ENCODE measurements at regions not wholly inside any gene's neighbourhood (a gene's known extent, or its start where the extent isn't known, plus 50 kb on each side); places are given as distances from the start of the nearest gene placed in this dataset.
"Not testable (repeated sequence)": the region's sequence is repeated elsewhere in the genome, so short reads cannot be mapped to it uniquely, and the experiment has no call there.

GRCh38 chr7:51599935-51600334, 283.3 kb upstream of the COBL start:
- TF ChIP-seq POLR2A (IDR thresholded peaks at IDR 0.05; ENCODE audit: low read depth); EP300 (IDR thresholded peaks at IDR 0.05): not testable (repeated sequence)
- TF ChIP-seq, protein P1, sequence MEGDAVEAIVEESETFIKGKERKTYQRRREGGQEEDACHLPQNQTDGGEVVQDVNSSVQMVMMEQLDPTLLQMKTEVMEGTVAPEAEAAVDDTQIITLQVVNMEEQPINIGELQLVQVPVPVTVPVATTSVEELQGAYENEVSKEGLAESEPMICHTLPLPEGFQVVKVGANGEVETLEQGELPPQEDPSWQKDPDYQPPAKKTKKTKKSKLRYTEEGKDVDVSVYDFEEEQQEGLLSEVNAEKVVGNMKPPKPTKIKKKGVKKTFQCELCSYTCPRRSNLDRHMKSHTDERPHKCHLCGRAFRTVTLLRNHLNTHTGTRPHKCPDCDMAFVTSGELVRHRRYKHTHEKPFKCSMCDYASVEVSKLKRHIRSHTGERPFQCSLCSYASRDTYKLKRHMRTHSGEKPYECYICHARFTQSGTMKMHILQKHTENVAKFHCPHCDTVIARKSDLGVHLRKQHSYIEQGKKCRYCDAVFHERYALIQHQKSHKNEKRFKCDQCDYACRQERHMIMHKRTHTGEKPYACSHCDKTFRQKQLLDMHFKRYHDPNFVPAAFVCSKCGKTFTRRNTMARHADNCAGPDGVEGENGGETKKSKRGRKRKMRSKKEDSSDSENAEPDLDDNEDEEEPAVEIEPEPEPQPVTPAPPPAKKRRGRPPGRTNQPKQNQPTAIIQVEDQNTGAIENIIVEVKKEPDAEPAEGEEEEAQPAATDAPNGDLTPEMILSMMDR (IDR thresholded peaks at IDR 0.05) = not testable (repeated sequence)
